NCI-H187 (cell line): ENCODE measurements at regions not wholly inside any gene's neighbourhood (a gene's known extent, or its start where the extent isn't known, plus 50 kb on each side); places are given as distances from the start of the nearest gene placed in this dataset.

Source experiments
- DNase-seq, 2 experiments: peaks; one replicate each; lab custom pipeline; 2025; lab: John Stamatoyannopoulos, UW

DNA sequence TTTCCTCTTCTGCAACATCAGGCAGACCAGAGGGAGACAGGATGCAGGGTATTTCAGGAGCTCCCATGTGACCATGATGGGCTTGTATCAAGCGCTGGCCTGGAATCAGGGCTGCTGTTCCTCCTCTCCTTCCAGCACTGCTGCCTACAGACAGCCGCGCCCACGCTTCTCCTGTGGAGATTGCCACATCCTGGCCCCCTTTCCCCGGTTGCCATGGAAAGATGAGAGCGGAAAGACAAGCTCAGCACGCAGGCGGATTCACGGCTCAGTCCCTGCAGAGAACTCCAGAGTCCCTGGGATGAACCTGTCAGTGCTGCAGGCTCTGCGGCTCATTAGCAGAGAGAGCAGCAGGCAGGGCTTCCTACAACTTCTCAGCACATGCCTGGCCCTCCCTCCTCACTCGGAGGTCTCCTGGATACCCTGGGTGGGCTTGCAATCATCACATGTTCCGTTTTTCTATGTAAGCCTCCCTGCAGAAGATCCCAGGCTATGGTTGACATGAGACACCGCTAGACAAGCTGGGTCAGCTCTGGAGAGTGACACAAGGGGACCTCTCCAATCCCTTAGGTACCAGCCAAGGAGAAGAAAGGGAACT, 497.8 kb upstream of the MYT1L start:
- DNase-seq: no peak

DNA sequence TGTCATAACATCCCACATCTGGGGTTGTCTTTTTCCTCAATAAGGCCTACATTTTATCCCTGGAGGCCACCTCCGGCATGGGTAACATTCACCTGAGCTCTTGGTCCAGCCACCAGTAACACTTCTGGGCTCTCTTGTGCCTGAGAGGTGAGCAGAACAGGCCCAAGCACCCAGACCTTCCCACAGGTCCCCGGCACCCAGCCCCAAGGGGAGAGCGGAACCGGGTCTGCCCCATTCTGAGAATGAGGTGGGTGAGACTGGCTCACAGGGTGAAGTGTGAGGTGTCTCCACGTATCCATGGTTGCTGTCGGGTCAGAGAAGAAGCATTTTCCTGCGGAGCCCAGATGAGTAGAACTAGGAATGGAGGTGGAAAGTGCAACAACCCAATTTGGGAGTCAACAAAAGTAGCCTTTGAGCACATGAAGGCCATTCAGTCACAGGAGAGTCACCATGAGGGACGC, 496.7 kb upstream of the MYT1L start:
- DNase-seq: no peak

DNA sequence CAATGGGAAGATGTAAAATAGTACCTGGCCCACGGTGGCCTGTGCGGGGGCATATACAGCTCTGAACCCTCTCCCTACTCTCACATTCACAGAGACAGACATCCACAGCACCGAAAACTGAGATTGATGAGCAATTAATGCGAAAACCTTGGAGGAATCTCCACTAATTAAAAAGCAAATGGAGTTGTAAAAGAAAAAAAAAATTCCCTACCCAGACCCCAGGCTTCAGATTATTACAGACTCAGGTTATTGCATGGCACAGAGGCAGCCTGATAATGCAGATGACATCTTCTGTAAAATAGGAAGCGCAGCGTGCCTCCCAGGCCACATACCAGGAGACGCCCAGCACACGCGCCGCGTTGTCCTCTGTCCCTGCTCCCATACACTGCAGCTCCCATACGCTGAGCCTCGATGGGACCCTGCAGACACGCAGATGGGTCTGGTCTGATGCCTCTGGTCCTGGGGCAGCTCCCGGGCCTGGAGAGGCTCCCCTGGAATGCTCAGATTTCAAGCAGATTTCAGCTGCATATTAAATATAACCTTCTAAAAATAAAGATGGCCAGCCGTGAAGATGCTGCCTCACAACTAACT, 496.1 kb upstream of the MYT1L start:
- DNase-seq: no peak

DNA sequence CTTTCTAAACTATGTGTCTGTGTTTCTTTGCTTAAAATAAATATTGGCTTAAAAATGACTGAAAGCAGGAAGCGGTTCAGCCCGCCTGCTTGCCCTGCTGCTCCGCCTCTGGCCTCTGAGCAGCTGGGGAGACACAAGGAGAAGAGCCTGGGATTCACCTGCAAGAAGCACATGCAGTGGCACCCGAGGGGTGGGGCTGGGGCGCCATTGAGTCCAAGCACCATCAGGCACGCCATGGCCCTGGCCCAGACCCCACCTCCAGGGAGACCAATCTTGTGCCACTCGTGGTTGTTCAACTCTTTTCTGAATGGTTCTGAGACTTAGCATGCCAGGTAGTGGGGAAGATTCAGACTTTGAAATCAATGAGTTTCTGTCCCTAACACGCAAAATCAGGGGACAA, 495.5 kb upstream of the MYT1L start:
- DNase-seq: no peak

DNA sequence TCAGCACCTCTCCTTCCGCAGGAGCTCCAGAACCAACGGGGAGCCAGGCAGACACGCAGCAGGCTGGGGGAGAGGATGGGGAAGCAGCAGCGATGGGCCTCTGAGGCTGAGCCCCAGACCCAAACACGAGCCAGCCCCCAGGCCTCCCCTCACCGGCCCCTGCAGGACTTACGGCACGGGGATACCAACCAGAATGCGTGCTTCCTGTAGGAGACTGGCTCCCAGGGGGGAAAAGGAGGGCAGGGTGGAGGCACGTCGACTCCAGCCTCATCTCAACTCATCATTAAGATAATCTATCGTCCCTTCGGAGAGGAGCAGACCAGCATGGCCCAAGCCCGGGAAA, 495.1 kb upstream of the MYT1L start:
- DNase-seq: no peak

DNA sequence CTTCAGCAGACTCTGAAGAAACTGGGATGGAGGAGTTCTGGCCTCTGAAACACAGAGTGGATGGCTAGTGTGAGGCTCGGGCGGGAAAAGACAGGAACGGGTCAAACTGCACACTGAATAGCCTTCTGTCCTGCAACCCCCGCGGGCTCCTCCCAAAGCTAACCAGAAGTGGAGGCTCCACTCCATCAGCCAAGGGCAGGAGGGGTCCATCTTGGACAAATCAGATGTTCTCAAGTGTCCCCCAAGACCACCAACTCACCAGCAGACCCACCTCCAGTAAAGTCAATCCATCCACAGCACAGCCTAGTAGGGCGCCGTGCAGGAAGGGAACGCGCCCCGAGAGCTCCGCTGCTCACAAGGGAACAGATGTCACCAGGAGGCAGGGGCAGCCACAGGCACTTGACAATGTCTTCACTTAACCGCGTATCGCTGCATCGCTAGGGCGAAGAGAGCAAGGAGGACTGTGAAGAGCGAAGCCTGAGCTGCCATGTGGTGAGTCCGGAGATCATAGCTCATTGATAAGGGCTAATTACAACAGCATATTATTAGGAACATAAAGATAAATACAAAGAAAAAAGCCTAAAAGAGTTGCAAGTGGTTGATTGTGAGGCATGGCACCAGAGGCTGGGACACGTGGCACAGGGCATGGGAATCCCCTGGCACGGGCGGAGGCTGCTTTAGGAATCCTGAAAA, 494.6 kb upstream of the MYT1L start:
- no peak for DNase-seq

DNA sequence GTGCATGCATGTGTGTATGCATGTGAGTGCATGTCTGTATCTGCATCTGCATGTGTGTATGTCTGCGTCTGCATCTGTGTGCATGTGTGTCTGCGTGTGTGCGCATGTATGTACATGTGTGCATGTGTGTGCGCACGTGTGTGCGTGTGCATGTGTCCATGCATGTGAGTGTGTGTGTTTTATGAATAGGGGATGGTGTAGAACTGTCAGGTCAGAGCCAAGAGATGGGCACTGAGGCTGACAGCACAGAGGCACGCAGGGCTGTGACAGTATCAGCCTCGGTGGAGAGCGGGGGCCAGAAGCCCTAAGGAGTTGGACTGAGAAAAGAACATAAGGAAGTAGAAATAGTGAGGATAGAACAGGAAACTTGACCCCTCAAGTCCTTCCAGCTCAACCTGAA, 494.0 kb upstream of the MYT1L start:
- DNase-seq: no peak

DNA sequence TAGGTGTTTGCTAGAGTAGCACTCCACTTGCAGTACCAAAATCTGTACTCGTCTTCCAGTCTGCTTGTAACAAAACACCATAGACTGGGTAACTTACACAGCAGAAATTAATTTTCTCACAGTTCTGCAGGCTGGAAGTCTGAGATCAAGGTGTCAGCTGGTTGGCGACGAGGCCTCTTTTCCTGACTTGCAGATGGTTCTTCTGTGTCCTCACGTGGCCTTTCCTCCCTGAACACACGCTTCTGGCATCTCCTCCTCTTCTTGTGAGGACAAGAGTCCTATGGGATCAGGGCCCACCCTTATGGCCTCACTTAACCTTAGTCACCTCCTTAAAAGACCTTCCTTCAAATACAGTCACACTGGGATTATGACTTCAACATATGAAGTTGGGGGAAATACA, 493.5 kb upstream of the MYT1L start:
- no peak for DNase-seq

DNA sequence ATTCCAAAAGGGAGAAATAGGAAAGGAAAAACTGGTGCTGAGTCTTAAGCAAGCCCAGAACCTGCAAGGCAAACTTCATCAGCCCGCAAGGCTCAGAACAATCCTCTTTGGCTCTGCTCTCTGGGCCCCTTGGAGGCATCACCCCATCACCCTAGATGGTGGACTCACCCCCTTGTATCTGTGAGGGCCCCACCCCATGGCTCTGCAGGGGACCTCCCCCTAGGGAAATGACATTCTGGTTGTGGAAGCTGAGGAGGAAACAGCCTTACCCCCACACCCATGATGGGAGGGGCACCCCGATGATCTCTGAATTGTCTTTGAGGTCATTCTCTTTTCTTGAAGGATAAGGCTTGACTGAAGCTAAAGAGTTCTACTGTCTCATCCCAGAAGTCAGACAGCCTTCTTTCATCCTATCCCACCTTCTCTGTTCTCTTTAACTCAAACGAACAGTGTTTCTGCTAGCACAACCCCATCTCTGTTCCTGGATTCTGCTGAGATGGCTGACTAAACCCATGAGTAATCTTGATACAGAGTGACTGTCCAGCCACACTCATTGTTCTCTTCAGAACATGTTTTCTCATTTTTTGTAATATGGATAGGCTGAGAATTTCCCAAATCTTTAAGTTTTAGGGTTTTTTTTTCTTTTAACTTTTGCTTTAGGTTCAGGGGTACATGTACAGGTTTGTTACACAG, 492.1 kb upstream of the MYT1L start:
- DNase-seq: no peak

DNA sequence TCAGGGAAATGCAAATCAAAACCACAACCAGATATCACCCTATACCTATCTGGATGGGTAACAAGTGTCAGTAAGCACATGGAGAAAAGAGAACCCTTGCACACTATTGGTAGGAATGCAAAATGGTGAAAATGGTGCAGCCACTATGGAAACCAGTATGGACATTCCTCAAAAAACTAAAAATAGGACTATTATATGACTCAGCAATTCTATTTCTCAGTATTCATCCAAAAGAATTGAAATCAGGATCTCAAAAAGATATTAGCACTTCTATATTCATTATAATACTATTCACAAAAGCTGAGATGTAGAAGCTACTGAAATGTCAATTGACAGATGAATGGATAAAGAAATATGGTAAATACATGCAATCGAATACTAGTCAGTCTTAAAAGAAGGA, 491.1 kb upstream of the MYT1L start:
- no peak for DNase-seq

DNA sequence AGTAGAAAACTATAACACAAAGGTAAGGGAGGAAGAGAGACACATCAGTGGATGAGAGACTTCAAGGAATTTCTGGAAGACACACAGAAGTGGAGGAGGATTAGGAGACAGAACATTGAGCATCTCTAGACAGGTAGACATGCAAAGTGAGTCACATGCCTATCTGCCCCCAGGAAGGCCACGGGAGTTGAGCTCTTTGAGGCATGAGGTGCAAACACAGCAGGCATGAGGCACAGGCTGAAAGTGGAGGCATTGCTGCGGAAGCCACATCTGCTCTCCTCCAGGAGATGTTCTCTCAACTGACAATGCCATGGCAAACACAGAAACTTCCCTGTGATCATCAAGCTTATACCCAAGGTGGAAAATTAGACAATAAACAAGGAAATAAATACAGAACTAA, 481.6 kb upstream of the MYT1L start:
- no peak for DNase-seq

DNA sequence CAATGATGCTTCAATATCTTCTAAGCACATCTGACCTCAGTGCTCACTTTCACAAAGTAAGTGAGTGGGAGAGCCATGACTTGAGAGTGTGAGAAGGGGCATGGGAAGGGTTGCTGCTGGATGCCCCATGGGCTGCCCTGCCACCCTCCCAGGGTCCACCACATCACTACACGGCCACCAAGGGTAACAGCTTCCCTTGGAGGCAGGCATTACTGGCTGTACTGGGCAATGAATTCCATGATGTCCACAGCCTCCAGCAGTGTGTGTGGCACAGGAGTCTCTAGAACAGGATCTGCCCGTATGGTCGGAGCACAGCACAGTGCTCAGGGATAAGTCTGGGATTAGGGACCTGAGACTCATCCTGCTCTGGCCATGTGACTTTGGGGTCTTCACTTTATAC, 481.0 kb upstream of the MYT1L start:
- DNase-seq: no peak

DNA sequence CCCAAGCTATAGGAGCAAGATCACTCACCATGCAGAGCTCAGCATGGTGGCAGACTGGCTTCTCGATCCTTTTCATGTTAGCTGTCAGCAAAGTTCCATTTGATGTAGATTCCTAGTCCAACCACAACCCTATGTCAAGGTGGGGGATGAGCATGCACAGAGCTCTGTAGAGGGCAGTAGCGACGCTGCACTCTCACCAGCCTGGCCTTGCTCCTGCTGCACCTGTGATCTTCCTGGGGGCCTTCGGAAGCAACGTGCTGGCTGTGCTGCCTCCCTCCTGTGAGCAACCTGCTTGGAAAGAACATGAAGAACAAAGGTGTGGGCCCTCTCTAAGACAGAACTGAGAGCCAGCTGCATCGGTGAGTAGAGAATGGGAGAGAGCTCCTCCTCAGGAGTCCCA, 479.4 kb upstream of the MYT1L start:
- no peak for DNase-seq

DNA sequence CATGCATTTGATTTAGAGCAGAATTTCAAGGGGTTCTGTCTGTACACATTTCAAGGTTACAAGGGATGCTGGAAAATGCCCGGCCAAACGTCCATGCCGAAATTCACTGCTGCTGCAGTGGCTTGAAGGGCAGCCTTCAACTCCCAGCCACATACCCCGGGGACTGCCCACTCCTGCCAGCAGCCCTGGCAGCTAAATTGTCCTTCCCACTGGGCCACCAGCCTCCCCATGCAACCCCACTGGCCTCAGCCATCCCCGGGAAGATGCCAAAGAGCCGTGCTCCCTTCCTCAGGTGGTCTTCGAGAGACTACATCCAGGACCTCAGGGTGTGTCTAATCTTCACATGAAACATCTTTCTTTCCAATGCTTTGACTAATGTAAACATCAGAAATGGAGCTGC, 478.7 kb upstream of the MYT1L start:
- DNase-seq: no peak

DNA sequence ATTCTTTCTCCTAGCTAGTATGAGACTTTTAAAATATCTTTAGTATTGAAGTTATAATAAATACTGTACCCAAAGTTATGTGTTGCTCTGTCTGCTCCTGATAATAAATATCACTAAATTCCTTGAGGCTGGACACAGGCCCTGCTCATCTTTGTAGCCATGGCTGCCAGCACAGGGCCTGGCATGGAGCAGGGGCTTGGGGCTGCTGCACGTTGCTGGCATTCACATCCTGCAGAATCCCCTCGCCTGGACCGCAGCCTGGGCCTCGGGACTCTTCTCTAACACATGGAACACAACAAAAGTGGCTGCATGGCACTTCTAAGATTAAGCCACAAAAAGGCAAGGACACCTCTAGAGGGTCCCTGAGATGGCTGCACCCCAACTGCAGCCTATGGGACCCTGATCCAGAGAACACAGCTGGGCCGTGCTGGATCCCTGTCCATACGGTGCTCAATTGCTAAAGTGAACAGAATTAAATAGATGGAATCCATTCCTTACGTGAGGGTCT, 477.5 kb upstream of the MYT1L start:
- DNase-seq: no peak

DNA sequence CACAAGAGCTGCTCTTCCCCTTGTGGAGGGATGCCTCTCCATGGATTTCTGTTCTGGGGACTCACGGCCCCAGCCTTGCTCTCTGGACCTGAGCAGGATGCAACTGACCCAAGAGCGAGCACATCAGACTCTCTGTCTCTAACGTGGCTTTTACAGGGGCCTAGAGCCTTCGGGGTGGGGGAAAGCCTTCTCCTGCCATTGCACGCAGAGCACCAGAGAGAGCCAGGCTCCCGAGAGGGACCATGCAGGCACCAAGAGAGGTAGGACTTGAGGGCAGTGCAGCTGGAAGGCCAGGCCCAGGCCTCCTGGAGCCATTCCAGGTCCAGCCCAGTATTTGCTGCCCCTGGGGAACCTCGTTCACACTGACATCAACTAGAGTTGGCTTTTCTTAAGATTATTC, 475.6 kb upstream of the MYT1L start:
- no peak for DNase-seq

DNA sequence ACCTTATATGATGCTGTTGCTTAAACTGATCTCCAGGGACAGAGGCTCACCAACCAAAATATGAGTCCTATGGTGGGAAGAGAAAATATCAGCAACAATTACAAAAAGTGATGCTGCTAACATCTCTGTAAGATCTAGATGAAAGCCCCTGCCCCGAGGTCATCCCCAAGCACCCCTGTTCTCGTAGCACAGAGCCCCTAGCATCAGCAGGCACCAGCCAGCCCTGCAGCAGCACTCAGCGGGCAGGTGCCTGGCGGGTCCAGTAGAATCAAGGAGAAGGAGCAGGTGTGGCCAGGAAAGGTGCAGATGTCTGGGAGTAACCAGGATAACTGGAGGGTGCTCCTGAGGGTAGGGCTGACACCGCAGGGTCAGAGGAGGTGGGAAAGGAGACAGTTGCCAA, 474.2 kb upstream of the MYT1L start:
- no peak for DNase-seq

DNA sequence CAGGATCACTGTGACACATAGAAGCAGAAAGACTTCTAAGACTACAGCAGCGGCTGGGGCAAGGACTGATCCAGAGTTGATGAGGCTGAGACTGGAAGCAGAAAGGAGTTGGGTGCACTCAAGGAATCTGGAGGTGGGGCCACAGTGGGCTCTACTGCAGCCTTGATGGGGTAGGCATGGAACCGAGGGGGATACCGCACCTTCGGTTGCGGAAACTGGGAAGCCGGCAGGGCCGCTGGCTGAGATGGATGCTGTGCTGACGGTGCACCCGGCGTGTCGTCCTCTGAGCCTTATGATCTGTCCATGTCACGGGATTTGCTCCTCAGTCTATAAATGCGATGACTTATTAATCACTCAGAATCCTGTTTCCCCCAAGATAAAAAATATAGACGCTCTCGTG, 473.5 kb upstream of the MYT1L start:
- DNase-seq: no peak

DNA sequence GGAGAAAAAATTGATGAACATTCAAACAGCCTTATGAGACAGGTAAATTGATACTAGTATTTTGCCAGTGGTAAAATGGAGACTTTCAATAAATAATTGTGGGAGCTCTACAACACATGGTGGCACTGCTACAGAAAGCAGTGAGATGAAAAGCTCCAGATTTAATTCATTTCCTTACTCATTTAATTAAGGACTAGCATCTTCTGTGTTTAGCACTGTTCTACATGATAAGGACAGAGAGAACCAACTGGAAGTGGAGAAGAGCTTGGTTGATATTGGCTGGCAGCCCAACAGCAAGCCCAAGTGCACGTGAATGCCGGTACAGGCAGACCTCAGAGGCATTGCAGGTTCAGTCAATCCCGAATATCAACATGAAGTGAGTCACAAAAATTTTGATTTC, 470.4 kb upstream of the MYT1L start:
- DNase-seq: no peak

DNA sequence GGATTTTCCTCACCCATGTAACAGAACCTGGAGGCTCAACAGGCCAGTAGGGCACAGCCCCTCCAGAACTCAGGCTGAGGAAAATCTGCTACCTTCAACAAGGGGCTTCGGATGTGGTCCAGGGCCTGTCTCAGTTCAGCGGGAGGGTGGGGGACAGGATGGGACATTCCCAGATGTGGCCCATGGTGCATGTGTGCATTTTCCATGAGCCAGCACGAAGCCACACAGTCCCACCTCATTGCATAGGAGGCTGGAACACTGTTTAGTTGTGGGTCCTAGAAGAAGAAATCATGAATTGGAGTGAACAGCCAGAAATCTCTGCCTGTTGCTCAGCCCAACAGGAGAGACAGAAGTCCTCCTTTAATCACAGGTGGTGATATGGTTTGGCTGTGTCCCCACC, 469.6 kb upstream of the MYT1L start:
- DNase-seq: no peak

DNA sequence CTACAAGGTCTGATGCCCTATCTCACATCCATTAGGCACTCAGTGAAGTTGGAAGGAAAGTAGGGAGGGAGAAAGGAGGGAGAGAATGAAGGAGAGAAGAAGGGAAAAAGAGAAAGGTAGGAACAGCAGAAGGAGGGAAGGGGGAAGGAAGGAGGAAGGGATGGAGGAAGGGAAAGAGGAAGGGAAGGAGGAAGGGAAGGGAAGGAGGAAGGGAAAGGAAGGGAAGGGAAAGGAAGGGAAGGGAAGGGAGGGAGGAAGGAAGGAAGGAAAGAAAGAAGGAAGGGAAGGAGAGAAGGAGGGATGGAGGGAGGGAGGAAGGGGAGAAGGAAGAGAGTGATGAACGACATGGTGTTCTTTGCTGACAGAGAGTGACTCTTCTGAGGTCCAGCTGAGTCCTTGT, 468.9 kb upstream of the MYT1L start:
- no peak for DNase-seq

DNA sequence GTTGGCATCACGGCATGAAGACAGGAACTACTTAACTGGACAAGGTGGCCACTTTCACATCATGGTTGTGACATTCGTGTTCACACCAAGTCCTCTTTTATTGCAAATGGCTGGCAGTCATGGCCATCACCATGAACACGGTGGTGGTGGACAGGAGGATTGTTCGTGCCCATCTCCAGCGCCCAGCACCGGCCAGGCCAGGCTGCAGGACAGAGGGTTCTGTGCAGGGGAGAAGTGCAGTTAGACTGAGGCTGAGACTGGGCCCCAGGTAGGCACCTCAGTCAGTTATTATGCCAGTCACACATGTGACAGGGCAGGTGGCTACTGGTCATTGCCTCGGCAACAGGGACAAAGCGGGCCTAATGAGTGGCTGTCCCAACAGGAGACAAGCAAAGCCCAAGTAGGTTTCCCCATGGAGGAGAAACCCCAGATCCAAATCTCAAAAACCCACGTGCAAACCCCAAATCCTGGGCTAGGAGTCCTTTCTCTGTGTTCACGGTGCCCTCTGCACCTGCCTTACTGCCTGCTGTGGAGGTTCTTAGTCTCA, 468.1 kb upstream of the MYT1L start:
- DNase-seq: no peak

DNA sequence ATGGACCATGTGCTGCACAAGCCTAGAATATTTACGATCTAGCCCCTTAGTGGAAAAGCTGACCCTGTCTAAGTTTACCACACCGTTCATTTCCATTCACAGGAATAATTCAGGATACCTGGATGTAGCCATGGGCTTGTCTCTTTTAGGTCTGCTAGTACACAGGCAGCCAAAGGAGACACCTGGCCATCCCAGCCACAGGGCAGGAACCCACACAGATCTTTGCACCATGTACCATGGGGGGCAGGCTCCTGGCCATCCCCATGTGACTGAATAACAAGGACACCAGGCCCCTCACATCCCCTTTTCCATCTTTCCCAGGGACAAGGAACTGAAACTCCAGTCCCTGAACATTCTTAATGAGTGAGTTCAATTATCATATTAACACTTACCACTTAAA, 467.3 kb upstream of the MYT1L start:
- no peak for DNase-seq
